ENCODE measurements at regions not wholly inside any gene's neighbourhood (a gene's known extent, or its start where the extent isn't known, plus 50 kb on each side); places are given as distances from the start of the nearest gene placed in this dataset.

- no peak for DNase-seq (ENCODE audit: low spot score)
Observed at GRCh38 chr11:91243051-91243450, 981.6 kb upstream of the FAT3 start.

DNA sequence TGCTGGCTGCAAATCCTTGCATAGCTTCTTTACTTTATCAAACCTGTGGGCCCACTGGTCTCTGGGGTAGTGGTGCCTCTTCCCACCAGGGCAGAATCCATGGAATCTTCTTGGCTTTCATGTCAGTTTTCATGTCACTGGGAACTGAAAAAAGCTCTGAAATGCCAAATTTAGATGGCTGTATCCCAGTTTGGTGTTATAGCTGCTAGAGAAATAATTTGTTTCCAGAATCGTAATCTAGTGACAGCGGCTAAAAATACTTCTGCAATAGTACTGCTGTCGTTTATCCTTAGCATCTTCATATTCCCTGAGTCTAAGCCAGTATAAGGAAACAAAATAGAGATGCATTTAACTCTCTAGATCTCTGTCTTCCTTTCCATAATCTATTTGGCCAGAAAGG is 983.4 kb upstream of the FAT3 start:
- no peak for DNase-seq (ENCODE audit: low spot score)

DNA sequence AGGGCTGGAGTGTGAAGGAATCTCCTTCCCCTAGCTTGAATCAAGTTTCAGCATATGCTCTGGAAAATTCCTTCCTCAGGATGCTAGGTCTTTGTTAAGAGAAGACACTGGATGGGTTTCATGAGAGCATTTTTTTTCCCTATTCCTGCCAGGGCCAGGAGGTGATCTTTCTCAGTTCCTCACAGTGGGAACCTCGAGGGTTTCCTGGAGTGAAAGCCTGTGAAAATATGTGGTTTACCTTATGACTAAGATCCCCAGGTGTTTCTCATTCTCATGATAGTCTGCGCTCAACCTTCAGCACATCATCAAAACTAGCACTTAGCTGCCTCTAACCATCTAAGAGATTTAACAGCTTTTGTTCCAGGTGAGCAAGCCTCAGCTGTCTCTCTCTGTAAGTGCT is 985.3 kb upstream of the FAT3 start:
- DNase-seq (ENCODE audit: low spot score), result no peak

DNA sequence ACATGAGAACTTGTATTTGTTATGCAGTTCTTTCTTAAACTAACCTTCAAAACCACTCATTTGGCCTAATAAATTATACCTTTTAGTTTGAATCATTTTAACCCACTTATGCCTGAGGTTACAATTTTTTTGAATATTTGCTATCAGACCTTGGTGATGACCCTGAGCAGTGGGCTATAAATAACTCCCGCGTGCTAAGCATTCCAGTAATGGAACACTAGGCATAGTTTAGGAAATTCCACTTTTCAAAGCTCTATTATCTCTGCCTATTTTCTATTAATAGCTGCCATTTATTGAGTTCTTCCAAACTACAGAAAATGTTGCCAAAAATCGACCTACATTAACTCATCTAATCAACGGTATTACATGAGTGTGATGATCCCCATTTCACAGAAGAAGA is 993.4 kb upstream of the FAT3 start:
- no peak for DNase-seq (ENCODE audit: low spot score)

DNA sequence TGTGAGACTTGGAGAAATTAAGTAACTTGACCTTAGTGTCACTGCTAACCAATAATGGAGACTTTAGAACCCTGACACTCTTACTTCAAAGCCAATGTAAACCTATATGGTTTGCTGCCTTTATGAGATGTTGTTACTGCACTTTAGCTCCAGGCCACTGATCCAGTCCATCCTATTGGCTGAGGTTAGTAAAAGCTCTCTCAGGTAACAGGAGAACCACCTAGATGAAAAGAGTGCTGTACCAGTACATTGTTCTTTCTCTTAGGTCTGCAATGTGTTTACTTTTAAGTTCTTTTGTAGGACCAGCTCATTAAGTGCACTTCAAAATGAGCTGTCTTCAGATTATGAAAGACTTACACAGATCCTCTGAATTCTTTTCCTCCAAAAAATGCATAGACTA is 994.0 kb upstream of the FAT3 start:
- no peak for DNase-seq (ENCODE audit: low spot score)

DNA sequence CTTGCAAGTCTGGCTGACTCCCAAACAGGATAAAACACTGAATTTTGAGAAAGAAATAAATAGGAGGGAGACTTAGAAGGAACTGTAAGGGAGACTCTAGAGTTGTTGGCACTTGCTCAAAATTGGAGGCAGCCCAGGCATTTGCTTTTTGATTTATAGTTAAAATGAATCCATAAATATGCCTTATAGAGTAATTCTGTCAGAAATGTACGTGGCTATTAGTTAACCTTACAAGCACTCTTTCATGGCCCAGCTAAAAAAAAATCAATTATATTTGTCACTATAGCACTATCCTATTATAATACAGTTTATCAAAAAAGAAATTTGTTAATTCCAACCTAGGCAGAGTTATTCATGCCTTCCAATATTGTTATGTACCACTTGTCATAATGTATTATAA is 1000.0 kb upstream of the CHORDC1 start:
- DNase-seq (ENCODE audit: low spot score), result no peak

- DNase-seq (ENCODE audit: low spot score), result no peak
Observed at GRCh38 chr11:91220476-91221202, 997.8 kb upstream of the CHORDC1 start.

GRCh38 chr11:91219535-91219934 is 996.7 kb upstream of the CHORDC1 start:
- no peak for DNase-seq (ENCODE audit: low spot score)

DNA sequence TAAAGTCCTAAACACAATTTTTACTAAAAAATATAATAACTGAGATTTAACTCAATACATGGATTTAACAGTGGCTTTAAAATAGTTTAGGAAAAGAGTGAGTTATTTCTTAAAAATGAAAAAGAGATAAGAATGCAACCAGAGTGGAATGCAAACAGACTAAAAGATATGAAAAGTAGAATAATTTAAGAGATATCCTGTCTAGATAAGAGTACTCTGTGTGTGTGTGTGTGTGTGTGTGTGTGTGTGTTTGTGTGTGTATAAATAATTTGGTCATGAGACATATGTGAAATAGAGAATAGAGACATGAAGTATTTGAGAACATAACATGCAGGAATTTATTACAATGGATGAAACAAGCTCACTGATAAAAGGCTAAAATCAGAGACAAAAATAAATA is 986.9 kb upstream of the CHORDC1 start:
- no peak for DNase-seq (ENCODE audit: low spot score)

DNA sequence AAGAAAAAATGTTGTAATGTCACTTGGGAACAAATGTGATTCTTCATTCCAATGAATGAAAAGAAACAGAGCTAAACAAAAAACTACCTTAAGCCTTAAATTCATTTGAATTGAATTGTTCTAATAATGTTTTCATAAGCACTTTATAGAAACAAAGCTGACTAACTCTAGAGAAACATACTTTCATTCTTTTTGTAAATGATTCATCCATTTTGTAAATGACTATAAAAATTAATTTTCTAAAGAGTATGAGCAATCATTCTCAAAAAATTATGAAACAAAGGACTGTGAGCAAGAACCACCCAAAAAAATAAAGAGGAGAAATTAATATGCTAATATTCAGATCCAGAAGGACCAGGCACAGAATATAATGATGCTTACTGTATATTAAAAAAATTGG is 986.5 kb upstream of the CHORDC1 start:
- no peak for DNase-seq (ENCODE audit: low spot score)

GRCh38 chr11:91199866-91200265 is 977.0 kb upstream of the CHORDC1 start:
- no peak for DNase-seq (ENCODE audit: low spot score)

GRCh38 chr11:91194546-91194945 is 971.7 kb upstream of the CHORDC1 start:
- DNase-seq (ENCODE audit: low spot score), result no peak

- DNase-seq (ENCODE audit: low spot score), result no peak
Observed at GRCh38 chr11:91188484-91188883, 965.6 kb upstream of the CHORDC1 start.

GRCh38 chr11:91187314-91187713 is 964.5 kb upstream of the CHORDC1 start:
- no peak for DNase-seq (ENCODE audit: low spot score)

DNA sequence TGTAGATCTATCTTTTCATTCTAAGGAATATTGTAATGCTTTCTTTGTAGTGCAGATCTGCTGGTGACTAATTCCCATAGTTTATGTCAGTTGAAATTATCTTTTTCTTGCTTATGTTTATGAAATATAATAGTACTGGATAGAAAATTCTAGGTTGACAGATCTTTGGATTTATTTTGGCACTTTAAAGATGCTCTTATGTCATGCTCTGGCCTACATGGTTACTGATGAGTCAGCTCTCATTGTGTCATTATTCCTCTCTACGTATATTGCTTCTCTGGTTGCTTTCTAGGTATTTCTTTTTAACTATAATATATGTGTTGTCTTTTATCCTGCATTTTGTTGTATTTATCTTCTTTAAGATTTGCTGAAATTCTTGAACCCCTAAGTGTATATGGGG is 955.5 kb upstream of the CHORDC1 start:
- DNase-seq (ENCODE audit: low spot score), result no peak

- no peak for DNase-seq (ENCODE audit: low spot score)
Observed at GRCh38 chr11:91174734-91175133, 951.9 kb upstream of the CHORDC1 start.

DNA sequence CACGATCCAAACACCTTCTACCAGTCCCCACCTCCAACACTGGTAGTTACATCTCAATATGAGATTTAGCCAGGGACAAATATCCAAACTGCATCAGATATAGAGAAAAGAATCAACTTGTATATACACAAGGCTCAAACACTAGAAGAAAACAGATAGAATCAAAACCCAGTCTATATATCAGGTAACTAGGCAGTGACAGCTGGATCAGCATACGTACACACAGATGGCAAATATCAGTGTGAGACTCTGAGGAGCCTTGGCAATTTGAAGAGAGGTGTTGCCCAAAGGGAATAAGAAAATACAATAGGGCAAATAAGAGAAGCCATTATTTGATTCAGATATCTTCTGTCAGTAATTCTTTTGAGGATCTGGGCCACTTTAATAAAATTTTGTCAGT is 951.3 kb upstream of the CHORDC1 start:
- DNase-seq (ENCODE audit: low spot score), result no peak

DNA sequence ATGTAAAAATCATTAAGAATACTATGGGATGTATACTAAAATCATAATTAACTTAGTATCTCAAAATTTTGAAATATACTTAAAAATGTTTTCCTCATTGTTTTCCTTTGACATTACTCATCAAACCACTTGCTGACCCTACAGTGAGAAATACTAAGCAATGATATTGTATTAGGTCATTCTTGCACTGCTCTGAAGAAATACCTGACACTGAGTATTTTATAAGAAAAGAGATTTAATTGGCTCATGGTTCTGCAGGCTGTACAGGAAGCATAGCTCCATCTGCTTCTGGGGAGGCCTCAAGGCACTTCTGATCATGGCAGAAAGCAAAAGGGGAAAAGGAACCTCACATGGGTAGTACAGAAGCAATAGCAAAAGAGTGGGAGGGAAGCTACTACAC is 950.9 kb upstream of the CHORDC1 start:
- no peak for DNase-seq (ENCODE audit: low spot score)

DNA sequence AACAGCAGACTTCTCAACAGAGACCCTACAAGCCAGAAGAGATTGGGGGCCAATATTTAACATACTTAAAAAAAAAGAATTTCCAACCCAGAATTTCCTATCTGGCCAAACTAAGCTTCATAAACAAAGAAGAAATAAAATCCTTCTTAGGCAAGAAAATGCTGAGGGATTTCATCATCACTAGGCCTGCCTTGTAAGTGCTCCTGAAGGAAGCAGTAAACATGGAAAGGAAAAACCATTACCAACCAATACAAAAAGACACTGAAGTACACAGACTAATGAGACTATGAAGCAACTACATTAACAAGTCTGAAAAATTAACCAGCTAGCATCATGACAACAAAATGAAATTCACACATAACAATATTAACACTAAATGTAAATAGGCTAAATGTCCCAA is 947.9 kb upstream of the CHORDC1 start:
- DNase-seq (ENCODE audit: low spot score), result no peak

- DNase-seq (ENCODE audit: low spot score), result no peak
Observed at GRCh38 chr11:91164452-91164822, 941.6 kb upstream of the CHORDC1 start.

- no peak for DNase-seq (ENCODE audit: low spot score)
Observed at GRCh38 chr11:91163619-91164451, 941.0 kb upstream of the CHORDC1 start.

GRCh38 chr11:91160661-91161060 is 937.8 kb upstream of the CHORDC1 start:
- DNase-seq (ENCODE audit: low spot score), result no peak

DNA sequence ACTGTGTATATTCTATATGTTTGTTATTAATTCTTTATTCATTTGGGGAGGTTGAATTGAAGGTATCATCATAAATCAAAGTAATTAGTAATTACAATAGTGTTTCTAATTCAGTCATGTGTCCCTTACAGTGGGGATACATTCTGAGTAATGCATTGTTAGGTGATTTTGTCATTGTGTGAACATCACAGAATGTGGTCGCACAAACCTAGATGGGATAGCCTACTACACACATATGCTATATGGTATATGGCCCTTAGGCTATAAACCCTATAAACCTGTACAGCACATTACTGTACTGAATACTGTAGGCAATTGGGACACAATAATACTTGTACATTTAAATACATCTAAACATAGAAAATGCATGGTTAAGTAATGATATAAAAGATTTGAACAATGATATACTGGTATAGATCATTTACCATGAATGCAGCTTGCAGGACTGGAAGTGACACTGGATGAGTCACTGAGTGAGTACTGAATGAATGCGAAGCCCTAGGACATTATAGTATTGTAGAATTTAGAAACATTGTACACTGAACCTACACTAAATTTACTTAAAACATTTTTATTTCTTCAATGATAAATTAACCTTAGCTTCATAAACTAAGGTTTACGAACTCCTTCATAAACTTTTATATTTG is 936.2 kb upstream of the CHORDC1 start:
- DNase-seq (ENCODE audit: low spot score), result no peak
